CD14-positive monocyte (primary cell): ENCODE measurements at regions not wholly inside any gene's neighbourhood (a gene's known extent, or its start where the extent isn't known, plus 50 kb on each side); places are given as distances from the start of the nearest gene placed in this dataset.

Experiments
- DNase-seq, 3 donors: peaks; one replicate each; pipeline ENCODE4 v3.0.0-alpha.2; 2011 to 2022
- H2AFZ ChIP-seq: 2 replicates; pipeline ENCODE4 v1.6.0; 2012; ENCODE audit warnings: mild to moderate bottlenecking, low read depth, low read length, inconsistent platforms; ENCODE audit not compliant: insufficient read depth, poor library complexity, severe bottlenecking
- H3K27ac ChIP-seq, 2 donors: 1 replicate in 1 of 2; 2 replicates in 1 of 2; pipeline ENCODE4 v1.5.1; 2012 to 2013; ENCODE audit warnings: low read length in 2 of 2, control low read depth in 1 of 2, inconsistent platforms in 1 of 2, low read depth in 1 of 2, mild to moderate bottlenecking in 1 of 2
- H3K27me3 ChIP-seq, 2 donors: one replicate each; pipeline versions ENCODE4 v1.6.0 to v1.6.1; 2011 to 2013; ENCODE audit warnings: low read length in 2 of 2; ENCODE audit not compliant: control insufficient read depth in 2 of 2, insufficient read depth in 2 of 2
- H3K36me3 ChIP-seq, 2 donors: replicated peaks in 1 of 2; 1 replicate in 1 of 2; 2 replicates in 1 of 2; pipeline versions ENCODE4 v1.5.1 to v1.6.1; 2012 to 2013; ENCODE audit warnings: low read length in 2 of 2, control low read depth in 1 of 2, inconsistent platforms in 1 of 2, mild to moderate bottlenecking in 1 of 2; ENCODE audit not compliant: insufficient read depth in 2 of 2, control insufficient read depth in 1 of 2
- H3K4me1 ChIP-seq, 2 donors: 1 replicate in 1 of 2; 2 replicates in 1 of 2; pipeline versions ENCODE4 v1.5.1 to v1.6.1; 2012 to 2013; ENCODE audit warnings: low read length in 2 of 2, control low read depth in 1 of 2, inconsistent platforms in 1 of 2, mild to moderate bottlenecking in 1 of 2, moderate library complexity in 1 of 2; ENCODE audit not compliant: insufficient read depth in 2 of 2, control insufficient read depth in 1 of 2
- H3K4me2 ChIP-seq: replicated peaks from 2 replicates; pipeline ENCODE3; 2012; ENCODE audit warnings: low read length, moderate library complexity, mild to moderate bottlenecking; ENCODE audit not compliant: poor library complexity, severe bottlenecking; ENCODE audit errors: extremely low read depth
- H3K4me3 ChIP-seq, 3 experiments: fragments of 200-600 bp in 1 of 3; sonication (generic) in 1 of 3; replicated peaks in 1 of 3; 1 replicate in 2 of 3; 2 replicates in 1 of 3; pipeline ENCODE4 v1.5.1; 2011 to 2013; ENCODE audit warnings: low read length in 3 of 3, mild to moderate bottlenecking in 3 of 3, control low read depth in 2 of 3, low read depth in 2 of 3, inconsistent platforms in 1 of 3, moderate library complexity in 1 of 3
- H3K79me2 ChIP-seq: 2 replicates; pipeline ENCODE4 v1.6.0; 2012; ENCODE audit warnings: mild to moderate bottlenecking, control low read depth, inconsistent platforms, low read length, moderate library complexity; ENCODE audit not compliant: insufficient read depth
- H3K9ac ChIP-seq: 2 replicates; pipeline ENCODE4 v1.6.0; 2017; ENCODE audit warnings: low read length, mild to moderate bottlenecking; ENCODE audit not compliant: insufficient read depth, poor library complexity, severe bottlenecking
- H3K9me3 ChIP-seq, 2 donors: replicated peaks in 1 of 2; 1 replicate in 1 of 2; 2 replicates in 1 of 2; pipeline versions ENCODE4 v1.5.1 to v1.6.1; 2012 to 2013; ENCODE audit warnings: low read length in 2 of 2, control low read depth in 1 of 2; ENCODE audit not compliant: control insufficient read depth in 1 of 2, insufficient read depth in 1 of 2
- H4K20me1 ChIP-seq: 2 replicates; pipeline ENCODE4 v1.6.0; 2012; ENCODE audit warnings: mild to moderate bottlenecking, low read length, control low read depth, moderate library complexity; ENCODE audit not compliant: insufficient read depth
- H3K27ac Mint-ChIP-seq, 7 donors: one replicate each; pipeline ENCODE4 v1.8.0; 2020; ENCODE audit warnings: mild to moderate bottlenecking in 7 of 7, mixed read lengths in 7 of 7, moderate library complexity in 6 of 7, inconsistent platforms in 2 of 7
- H3K27me3 Mint-ChIP-seq, 3 donors: one replicate each; pipeline ENCODE4 v1.8.0; 2021 to 2022; ENCODE audit warnings: low read depth in 3 of 3, mild to moderate bottlenecking in 3 of 3, mixed read lengths in 3 of 3, moderate library complexity in 3 of 3, inconsistent platforms in 1 of 3
- H3K36me3 Mint-ChIP-seq, 2 donors: one replicate each; pipeline ENCODE4 v1.8.0; 2020; ENCODE audit warnings: mixed read lengths in 2 of 2, inconsistent platforms in 1 of 2, mild to moderate bottlenecking in 1 of 2
- H3K4me1 Mint-ChIP-seq: one replicate; pipeline ENCODE4 v1.8.0; 2020; ENCODE audit warnings: mild to moderate bottlenecking, mixed read lengths
- H3K4me3 Mint-ChIP-seq, 2 donors: one replicate each; pipeline ENCODE4 v1.8.0; 2020; ENCODE audit warnings: mild to moderate bottlenecking in 2 of 2, mixed read lengths in 2 of 2, moderate library complexity in 1 of 2
- H3K9me3 Mint-ChIP-seq, 7 donors: one replicate each; pipeline ENCODE4 v1.8.0; 2020 to 2022; ENCODE audit warnings: mixed read lengths in 7 of 7, mild to moderate bottlenecking in 6 of 7, moderate library complexity in 6 of 7, inconsistent platforms in 2 of 7
- CTCF ChIP-seq: fragments of 200-600 bp; IDR thresholded peaks from one replicate; pipeline ENCODE4 v1.8.0; 2022; ENCODE audit warnings: antibody characterized with exemption, mild to moderate bottlenecking
- WGBS: methylation state at CpG from one replicate; pipeline ENCODE4 v1.1.5; 2013; ENCODE audit warnings: missing lambda C conversion rate; ENCODE audit not compliant: insufficient coverage; 5-methylcytosine and 5-hydroxymethylcytosine counted together
- intact Hi-C, 2 donors: fragments of 100-400 bp; cut with micrococcal nuclease; formaldehyde crosslinking; loops; one replicate each; pipeline versions ENCODE4 v1.15.0 to v1.15.1; 2023

GRCh38 chr3:86673991-86674390 lies 317.0 kb downstream of the VGLL3 start:
- H3K4me2 ChIP-seq, result no peak overlapping the region
- H3K79me2 ChIP-seq, result no peaks in the 10 kb centered on the region
- H3K27me3 ChIP-seq, result no peaks in the 10 kb centered on the region
- no peaks in the 10 kb centered on the region for H3K36me3 ChIP-seq
- Mint-ChIP-seq H3K4me3 (no peak overlapping the region), H3K9me3 (peaks cover 0 to 4% (median 3%) of the 10 kb centered on the region in 7 donors), H3K27me3 (no peaks in the 10 kb centered on the region), H3K27ac (no peak overlapping the region), H3K4me1 (no peaks in the 10 kb centered on the region), H3K36me3 (no peaks in the 10 kb centered on the region)
- DNase-seq, result no peak
- peaks cover 0 to 3% of the 10 kb centered on the region in 2 donors for H3K9me3 ChIP-seq
- H3K9ac ChIP-seq, result no peak overlapping the region
- H3K27ac ChIP-seq, result no peak overlapping the region
- TF ChIP-seq CTCF, result no peak
- H2AFZ ChIP-seq, result no peak overlapping the region
- H4K20me1 ChIP-seq, result no peaks in the 10 kb centered on the region
- H3K4me3 ChIP-seq, result no peak overlapping the region
- intact Hi-C loops, result no loop called here
- no peaks in the 10 kb centered on the region for H3K4me1 ChIP-seq

GRCh38 chr3:86661817-86662216 lies 329.1 kb downstream of the VGLL3 start:
- Histone ChIP-seq H2AFZ (no peak overlapping the region), H3K36me3 (no peaks in the 10 kb centered on the region), H3K27ac (no peak overlapping the region), H3K4me1 (no peaks in the 10 kb centered on the region), H3K4me3 (no peak overlapping the region), H3K4me2 (no peak overlapping the region), H3K9ac (no peak overlapping the region), H3K9me3 (no peaks in the 10 kb centered on the region), H3K27me3 (no peaks in the 10 kb centered on the region), H3K79me2 (no peaks in the 10 kb centered on the region), H4K20me1 (no peaks in the 10 kb centered on the region)
- no peak for TF ChIP-seq CTCF
- Mint-ChIP-seq H3K36me3 (no peaks in the 10 kb centered on the region), H3K9me3 (peaks cover 0 to 5% (median 0%) of the 10 kb centered on the region in 7 donors), H3K27ac (no peak overlapping the region), H3K27me3 (peaks cover 0 to 2% (median 0%) of the 10 kb centered on the region in 3 donors), H3K4me1 (no peaks in the 10 kb centered on the region), H3K4me3 (no peak overlapping the region)
- no peak for DNase-seq
- no CpG with 5 or more reads among the region's 2 CpGs for WGBS
- intact Hi-C loops, result no loop called here
